CD8-positive, alpha-beta memory T cell (primary cell): ENCODE measurements at regions not wholly inside any gene's neighbourhood (a gene's known extent, or its start where the extent isn't known, plus 50 kb on each side); places are given as distances from the start of the nearest gene placed in this dataset.

ENCODE experiments used
- CTCF ChIA-PET: fragments of 350-600 bp; sonication (Branson Sonifier 250); formaldehyde crosslinking; loops from one replicate; lab custom pipeline; 2021; ENCODE audit warnings: antibody characterized with exemption; lab: Charles Lee
- POLR2A ChIA-PET: fragments of 350-600 bp; sonication (Branson Sonifier 250); formaldehyde crosslinking; loops from one replicate; lab custom pipeline; 2021; ENCODE audit warnings: antibody characterized with exemption; lab: Charles Lee
- DNase-seq, 5 donors: peaks; one replicate each; pipeline versions ENCODE4 v3.0.0 to v3.0.0-alpha.2; 2020 to 2022; ENCODE audit warnings: mixed read lengths in 1 of 5
- H3K27ac ChIP-seq: one replicate; pipeline ENCODE4 v1.7.0; 2013; ENCODE audit warnings: low read depth, mild to moderate bottlenecking, low read length, moderate library complexity
- H3K27me3 ChIP-seq: 2 replicates; pipeline ENCODE4 v1.7.0; 2013; ENCODE audit warnings: low read length, mild to moderate bottlenecking; ENCODE audit not compliant: insufficient read depth, poor library complexity, severe bottlenecking
- H3K36me3 ChIP-seq: 2 replicates; pipeline ENCODE4 v1.7.0; 2013; ENCODE audit warnings: mild to moderate bottlenecking, low read length, moderate library complexity; ENCODE audit not compliant: insufficient read depth
- H3K4me1 ChIP-seq: 2 replicates; pipeline ENCODE4 v1.7.0; 2013; ENCODE audit warnings: mild to moderate bottlenecking, low read length, moderate library complexity; ENCODE audit not compliant: insufficient read depth
- H3K4me3 ChIP-seq: 2 replicates; pipeline ENCODE4 v1.7.0; 2013; ENCODE audit warnings: mild to moderate bottlenecking, low read length
- H3K9me3 ChIP-seq: 2 replicates; pipeline ENCODE4 v1.7.0; 2013; ENCODE audit warnings: mild to moderate bottlenecking, low read length
- H3K27ac Mint-ChIP-seq, 8 donors: one replicate each; pipeline ENCODE4 v1.8.0; 2020 to 2021; ENCODE audit warnings: mixed read lengths in 8 of 8, mild to moderate bottlenecking in 6 of 8, inconsistent platforms in 3 of 8, moderate library complexity in 3 of 8
- H3K27me3 Mint-ChIP-seq, 2 donors: one replicate each; pipeline ENCODE4 v1.8.0; 2020 to 2021; ENCODE audit warnings: mixed read lengths in 2 of 2, mild to moderate bottlenecking in 1 of 2, moderate library complexity in 1 of 2
- H3K36me3 Mint-ChIP-seq, 3 donors: one replicate each; pipeline ENCODE4 v1.8.0; 2020 to 2021; ENCODE audit warnings: mixed read lengths in 3 of 3, inconsistent platforms in 1 of 3, mild to moderate bottlenecking in 1 of 3
- H3K4me1 Mint-ChIP-seq, 3 donors: one replicate each; pipeline ENCODE4 v1.8.0; 2020 to 2021; ENCODE audit warnings: mixed read lengths in 3 of 3, inconsistent platforms in 1 of 3, mild to moderate bottlenecking in 1 of 3
- H3K4me3 Mint-ChIP-seq, 7 donors: one replicate each; pipeline ENCODE4 v1.8.0; 2020 to 2021; ENCODE audit warnings: mixed read lengths in 7 of 7, mild to moderate bottlenecking in 6 of 7, moderate library complexity in 4 of 7, inconsistent platforms in 2 of 7
- H3K9me3 Mint-ChIP-seq, 5 donors: one replicate each; pipeline ENCODE4 v1.8.0; 2020 to 2022; ENCODE audit warnings: mixed read lengths in 5 of 5, mild to moderate bottlenecking in 3 of 5, moderate library complexity in 2 of 5, inconsistent platforms in 1 of 5

- H3K4me3 Mint-ChIP-seq: no peak overlapping the region
- no peaks in the 10 kb centered on the region for H3K36me3 ChIP-seq
- H3K4me1 Mint-ChIP-seq: peaks cover 0 to 2% (median 0%) of the 10 kb centered on the region in 3 donors
Observed at GRCh38 chr13:88585861-88586260, 914.7 kb downstream of the SLITRK5 start.

DNA sequence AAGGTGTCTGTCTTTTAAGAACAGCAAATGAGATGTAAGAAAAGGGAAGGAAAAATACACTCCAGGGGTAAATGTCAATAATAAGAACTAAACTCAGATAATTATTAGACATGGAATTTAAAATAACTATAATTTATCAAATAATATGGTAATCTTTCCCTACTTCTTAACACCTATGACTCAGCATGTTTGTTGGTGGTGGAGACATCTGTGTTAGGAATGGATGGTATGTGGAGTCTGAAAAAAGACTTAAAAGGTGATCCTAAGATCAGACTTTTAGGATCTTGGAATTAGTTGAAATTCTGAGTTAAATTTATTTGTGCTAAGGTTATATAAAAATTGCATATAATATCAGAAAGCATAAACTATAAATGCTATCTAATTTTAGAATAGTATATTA is 915.1 kb downstream of the SLITRK5 start:
- Mint-ChIP-seq H3K36me3 (no peaks in the 10 kb centered on the region), H3K4me3 (no peak overlapping the region), H3K27me3 (no peaks in the 10 kb centered on the region), H3K4me1 (peaks cover 0 to 2% (median 0%) of the 10 kb centered on the region in 3 donors), H3K27ac (no peak overlapping the region), H3K9me3 (peaks cover 0 to 19% (median 4%) of the 10 kb centered on the region in 5 donors)
- H3K27me3 ChIP-seq: no peaks in the 10 kb centered on the region
- H3K4me3 ChIP-seq: no peak overlapping the region
- H3K36me3 ChIP-seq: no peaks in the 10 kb centered on the region
- no peaks in the 10 kb centered on the region for H3K9me3 ChIP-seq
- H3K27ac ChIP-seq: no peak overlapping the region
- no peak for DNase-seq
- H3K4me1 ChIP-seq: no peaks in the 10 kb centered on the region
- ChIA-PET CTCF (no interaction called here), POLR2A (no interaction called here)

More at GRCh38 chr13:88585861-88586260, 914.7 kb downstream of the SLITRK5 start:
- Histone ChIP-seq H3K4me1 (no peaks in the 10 kb centered on the region), H3K4me3 (no peak overlapping the region), H3K9me3 (no peaks in the 10 kb centered on the region), H3K27ac (no peak overlapping the region), H3K27me3 (no peaks in the 10 kb centered on the region)
- ChIA-PET CTCF (no interaction called here), POLR2A (no interaction called here)
- Mint-ChIP-seq H3K27me3 (no peaks in the 10 kb centered on the region), H3K36me3 (no peaks in the 10 kb centered on the region), H3K27ac (no peak overlapping the region), H3K9me3 (peaks cover 3 to 23% (median 4%) of the 10 kb centered on the region in 5 donors)
- no peak for DNase-seq

- H3K4me1 Mint-ChIP-seq: peaks cover 0 to 2% (median 0%) of the 10 kb centered on the region in 3 donors
- ChIA-PET POLR2A (no interaction called here), CTCF (no interaction called here)
- Histone ChIP-seq H3K27ac (no peak overlapping the region), H3K27me3 (no peaks in the 10 kb centered on the region), H3K9me3 (no peaks in the 10 kb centered on the region), H3K4me3 (no peak overlapping the region), H3K4me1 (no peaks in the 10 kb centered on the region), H3K36me3 (no peaks in the 10 kb centered on the region)
- peaks cover 10 to 27% (median 12%) of the 10 kb centered on the region in 5 donors for H3K9me3 Mint-ChIP-seq
- H3K36me3 Mint-ChIP-seq: peaks cover 0 to 6% (median 0%) of the 10 kb centered on the region in 3 donors
- H3K27ac Mint-ChIP-seq: no peak overlapping the region
- no peak for DNase-seq
- no peaks in the 10 kb centered on the region for H3K27me3 Mint-ChIP-seq
- no peak overlapping the region for H3K4me3 Mint-ChIP-seq
Observed at GRCh38 chr13:88590574-88590973, 919.4 kb downstream of the SLITRK5 start.

GRCh38 chr13:88592105-88592504 is 920.9 kb downstream of the SLITRK5 start:
- H3K27me3 ChIP-seq: no peaks in the 10 kb centered on the region
- H3K9me3 Mint-ChIP-seq: peaks cover 8 to 26% (median 11%) of the 10 kb centered on the region in 5 donors
- H3K4me1 Mint-ChIP-seq: no peaks in the 10 kb centered on the region
- H3K36me3 Mint-ChIP-seq: peaks cover 0 to 6% (median 0%) of the 10 kb centered on the region in 3 donors
- POLR2A ChIA-PET: no interaction called here
- no peaks in the 10 kb centered on the region for H3K9me3 ChIP-seq
- no peaks in the 10 kb centered on the region for H3K27me3 Mint-ChIP-seq
- CTCF ChIA-PET: no interaction called here
- H3K4me3 ChIP-seq: no peak overlapping the region
- no peak overlapping the region for H3K4me3 Mint-ChIP-seq
- no peaks in the 10 kb centered on the region for H3K36me3 ChIP-seq
- no peak overlapping the region for H3K27ac Mint-ChIP-seq
- H3K27ac ChIP-seq: no peak overlapping the region
- DNase-seq: no peak
- H3K4me1 ChIP-seq: no peaks in the 10 kb centered on the region

GRCh38 chr13:88601949-88602348 is 930.8 kb downstream of the SLITRK5 start:
- H3K4me3 Mint-ChIP-seq: no peak overlapping the region
- no peaks in the 10 kb centered on the region for H3K27me3 ChIP-seq
- no peaks in the 10 kb centered on the region for H3K27me3 Mint-ChIP-seq
- peaks cover under 1 to 17% (median 3%) of the 10 kb centered on the region in 5 donors for H3K9me3 Mint-ChIP-seq
- H3K27ac ChIP-seq: no peak overlapping the region
- no peak overlapping the region for H3K4me3 ChIP-seq
- ChIA-PET POLR2A (no interaction called here), CTCF (no interaction called here)
- DNase-seq: no peak
- no peaks in the 10 kb centered on the region for H3K4me1 ChIP-seq
- H3K36me3 ChIP-seq: no peaks in the 10 kb centered on the region
- no peaks in the 10 kb centered on the region for H3K9me3 ChIP-seq
- H3K36me3 Mint-ChIP-seq: no peaks in the 10 kb centered on the region
- peaks cover 0 to 3% (median 0%) of the 10 kb centered on the region in 3 donors for H3K4me1 Mint-ChIP-seq
- H3K27ac Mint-ChIP-seq: no peak overlapping the region

DNA sequence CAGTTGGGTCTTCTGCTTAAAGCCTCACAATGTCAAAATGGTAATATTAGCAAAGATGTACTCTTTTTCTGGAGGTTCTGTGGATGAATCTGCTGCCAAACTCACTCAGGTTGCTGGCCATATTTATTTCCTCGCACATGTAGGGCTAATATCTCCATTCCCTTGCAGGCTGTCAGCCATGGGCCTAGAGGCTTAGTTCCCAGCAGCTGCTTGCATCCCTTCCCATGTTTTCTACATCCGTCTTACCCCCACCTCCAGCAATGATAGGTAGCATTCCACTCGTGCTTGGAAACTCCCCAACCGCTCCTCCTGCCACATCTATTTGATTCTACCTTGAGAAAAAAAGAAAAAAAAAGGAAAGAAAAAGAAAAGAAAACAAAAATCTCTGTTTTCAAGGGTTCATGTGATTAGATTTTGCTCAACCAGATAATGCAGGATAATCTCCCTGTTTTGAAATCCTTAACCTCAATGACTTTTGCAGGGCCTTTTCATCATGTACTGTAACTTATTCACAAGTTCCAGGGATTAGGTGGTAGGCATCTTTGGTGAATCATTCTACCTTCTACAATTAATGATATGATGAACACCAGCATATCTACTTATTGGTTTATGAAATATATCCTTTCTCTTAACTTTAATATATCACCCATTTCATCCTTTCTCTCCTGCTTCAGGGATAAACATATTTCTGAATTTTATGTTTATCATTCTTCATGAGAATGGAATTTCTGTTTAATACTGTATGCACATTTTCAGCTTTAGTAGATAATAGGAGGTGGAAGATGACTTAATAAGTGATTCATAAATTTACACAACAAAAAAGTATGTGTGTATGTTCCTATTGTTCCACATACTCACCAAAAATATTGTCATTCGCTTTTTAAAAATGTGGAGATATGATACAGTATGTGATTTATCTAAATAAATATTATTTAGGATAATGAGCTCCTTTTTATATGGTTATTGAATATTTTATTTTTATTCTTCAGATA is 931.9 kb downstream of the SLITRK5 start:
- Mint-ChIP-seq H3K27ac (no peak overlapping the region), H3K36me3 (no peaks in the 10 kb centered on the region), H3K27me3 (no peaks in the 10 kb centered on the region)

DNA sequence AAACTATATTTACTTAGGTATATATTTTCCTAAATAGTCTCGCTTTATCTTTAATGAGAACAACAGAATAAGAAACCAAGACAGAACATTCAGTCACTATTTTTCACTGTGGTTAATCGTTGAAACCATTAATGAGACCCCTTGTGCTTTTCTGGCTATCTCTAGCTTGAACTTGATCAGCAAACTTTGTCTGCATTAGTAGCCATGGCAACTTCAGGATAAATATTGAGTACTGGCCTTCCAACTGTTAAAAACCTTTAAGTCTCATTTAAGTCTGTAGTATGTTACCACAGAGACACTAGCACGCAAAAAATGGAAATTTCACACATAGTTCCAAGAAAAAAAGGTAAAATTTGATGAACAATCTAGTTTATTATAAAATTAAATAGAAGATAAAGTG is 946.0 kb downstream of the SLITRK5 start:
- Mint-ChIP-seq H3K4me3 (no peak overlapping the region), H3K36me3 (peaks cover 0 to 2% (median 0%) of the 10 kb centered on the region in 3 donors), H3K9me3 (peaks cover 6 to 40% (median 12%) of the 10 kb centered on the region in 5 donors), H3K27ac (no peak overlapping the region), H3K27me3 (no peaks in the 10 kb centered on the region), H3K4me1 (peaks cover 3 to 23% (median 7%) of the 10 kb centered on the region in 3 donors)
- POLR2A ChIA-PET: no interaction called here
- Histone ChIP-seq H3K27me3 (no peaks in the 10 kb centered on the region), H3K27ac (no peak overlapping the region), H3K4me1 (peaks cover 2% of the 10 kb centered on the region), H3K4me3 (no peak overlapping the region), H3K36me3 (no peaks in the 10 kb centered on the region), H3K9me3 (no peaks in the 10 kb centered on the region)
- CTCF ChIA-PET: no interaction called here
- DNase-seq: no peak

More for the DNA sequence above, 931.9 kb downstream of the SLITRK5 start:
- POLR2A ChIA-PET: no interaction called here
- Mint-ChIP-seq H3K4me1 (peaks cover 0 to 3% (median 0%) of the 10 kb centered on the region in 3 donors), H3K9me3 (peaks cover 1 to 17% (median 4%) of the 10 kb centered on the region in 5 donors), H3K4me3 (no peak overlapping the region)
- Histone ChIP-seq H3K27me3 (no peaks in the 10 kb centered on the region), H3K4me3 (no peak overlapping the region), H3K36me3 (no peaks in the 10 kb centered on the region), H3K4me1 (no peaks in the 10 kb centered on the region), H3K9me3 (no peaks in the 10 kb centered on the region), H3K27ac (no peak overlapping the region)
- CTCF ChIA-PET: no interaction called here
- no peak for DNase-seq

- peak overlapping the region in 7 of 8 donors; percentile 7 to 79 (median 47) for H3K27ac Mint-ChIP-seq
- H3K36me3 Mint-ChIP-seq: peaks cover 0 to 2% (median 0%) of the 10 kb centered on the region in 3 donors
- POLR2A ChIA-PET: no interaction called here
- CTCF ChIA-PET: interaction anchor here (1.1 kb wide), 1 partner anchor 85 kb away, joined by 3 read pairs; no protein-coding TSS in a partner anchor
- H3K27me3 Mint-ChIP-seq: no peaks in the 10 kb centered on the region
- Histone ChIP-seq H3K9me3 (no peaks in the 10 kb centered on the region), H3K4me1 (peaks cover 5% of the 10 kb centered on the region), H3K27ac (no peak overlapping the region), H3K27me3 (no peaks in the 10 kb centered on the region), H3K4me3 (no peak overlapping the region), H3K36me3 (no peaks in the 10 kb centered on the region)
- H3K9me3 Mint-ChIP-seq: peaks cover 2 to 21% (median 14%) of the 10 kb centered on the region in 5 donors
- peaks cover 12 to 46% (median 16%) of the 10 kb centered on the region in 3 donors for H3K4me1 Mint-ChIP-seq
- peak in 4 of 5 donors; percentile 9 to 44 (median 37) for DNase-seq
- H3K4me3 Mint-ChIP-seq: peak overlapping the region; percentile 31 to 76 (median 53)
Observed at GRCh38 chr13:88622362-88622973, 951.3 kb downstream of the SLITRK5 start.
